OCI-LY7 (cell line): ENCODE measurements at regions not wholly inside any gene's neighbourhood (a gene's known extent, or its start where the extent isn't known, plus 50 kb on each side); places are given as distances from the start of the nearest gene placed in this dataset.

Experiments used
- BruUV-seq: library from RNA; stranded (reverse); fragments of 400-500 nt; replicated peaks from 2 replicates; lab custom pipeline; 2021; lab: Mats Ljungman, UMichigan
- CTCF ChIA-PET: fragments of 300-600 bp; sonication (Branson Sonifier 250); formaldehyde crosslinking; loops from one replicate; lab custom pipeline; 2022; ENCODE audit warnings: antibody characterized with exemption; ENCODE audit not compliant: unreplicated experiment; lab: Charles Lee
- POLR2A ChIA-PET: fragments of 300-600 bp; sonication (Branson Sonifier 250); formaldehyde crosslinking; loops from one replicate; lab custom pipeline; 2022; ENCODE audit warnings: antibody characterized with exemption; lab: Charles Lee
- DNase-seq: peaks from one replicate; pipeline ENCODE4 v3.0.0-alpha.2; 2015; ENCODE audit warnings: low spot score
- H2AFZ ChIP-seq: fragments of 200-600 bp; sonication (generic), shearing (Covaris generic); 2 replicates; pipeline ENCODE4 v1.6.1; 2014; ENCODE audit warnings: mild to moderate bottlenecking, antibody characterized with exemption, low read length, moderate library complexity
- H3K27ac ChIP-seq: fragments of 200-600 bp; sonication (generic); 2 replicates; pipeline ENCODE4 v1.5.1; 2014; ENCODE audit warnings: mixed run types, low read depth, mild to moderate bottlenecking, moderate library complexity, low read length, inconsistent platforms; ENCODE audit not compliant: poor library complexity, severe bottlenecking
- H3K36me3 ChIP-seq: fragments of 200-600 bp; sonication (generic); 2 replicates; pipeline ENCODE4 v1.6.1; 2014; ENCODE audit warnings: mild to moderate bottlenecking, antibody characterized with exemption, low read length, moderate library complexity, mixed read lengths; ENCODE audit not compliant: insufficient read depth
- H3K4me1 ChIP-seq: fragments of 200-600 bp; sonication (generic); 2 replicates; pipeline ENCODE4 v1.5.1; 2014; ENCODE audit warnings: mild to moderate bottlenecking, low read length; ENCODE audit not compliant: insufficient read depth, poor library complexity, severe bottlenecking
- H3K4me2 ChIP-seq: fragments of 200-600 bp; sonication (generic); 2 replicates; pipeline ENCODE4 v1.6.1; 2014; ENCODE audit warnings: mild to moderate bottlenecking, low read length
- H3K4me3 ChIP-seq: fragments of 200-600 bp; sonication (generic); 2 replicates; pipeline ENCODE4 v1.5.1; 2014; ENCODE audit warnings: mild to moderate bottlenecking, low read depth, low read length; ENCODE audit not compliant: poor library complexity, severe bottlenecking
- H3K79me2 ChIP-seq: fragments of 200-600 bp; sonication (generic); 2 replicates; pipeline ENCODE4 v1.6.1; 2016; ENCODE audit warnings: low read depth, mild to moderate bottlenecking, low read length, moderate library complexity, mixed read lengths; ENCODE audit not compliant: insufficient read depth
- H3K9me2 ChIP-seq: fragments of 200-600 bp; sonication (generic); 2 replicates; pipeline ENCODE4 v1.6.1; 2016; ENCODE audit warnings: mild to moderate bottlenecking, low read length, mixed read lengths; ENCODE audit not compliant: insufficient read depth
- H3K9me3 ChIP-seq: fragments of 200-600 bp; sonication (generic); 2 replicates; pipeline ENCODE4 v1.6.1; 2014; ENCODE audit warnings: mild to moderate bottlenecking, mixed run types, low read length, mixed read lengths
- H4K20me1 ChIP-seq: fragments of 200-600 bp; sonication (generic); 2 replicates; pipeline ENCODE4 v1.6.1; 2014; ENCODE audit warnings: mild to moderate bottlenecking, antibody characterized with exemption, low read length, moderate library complexity, mixed read lengths; ENCODE audit not compliant: insufficient read depth
- EZH2phosphoT487 ChIP-seq: fragments of 200-600 bp; sonication (generic); IDR thresholded peaks from 2 replicates; pipeline ENCODE4 v1.6.1; 2018; ENCODE audit warnings: low read depth, borderline replicate concordance, mild to moderate bottlenecking, mixed run types, antibody characterized with exemption, low read length, moderate library complexity, mixed read lengths
- intact Hi-C: fragments of 100-400 bp; cut with micrococcal nuclease; formaldehyde crosslinking; loops from one replicate; pipeline ENCODE4 v1.10.0; 2022; ENCODE audit not compliant: unreplicated experiment
- TF ChIP-seq, protein P1 (sequence below): fragments of 200-600 bp; sonication (generic); conservative IDR thresholded peaks from 2 replicates; pipeline ENCODE4 v1.5.1; 2014; ENCODE audit warnings: mild to moderate bottlenecking, antibody characterized with exemption, low read length, moderate library complexity, mixed read lengths

DNA sequence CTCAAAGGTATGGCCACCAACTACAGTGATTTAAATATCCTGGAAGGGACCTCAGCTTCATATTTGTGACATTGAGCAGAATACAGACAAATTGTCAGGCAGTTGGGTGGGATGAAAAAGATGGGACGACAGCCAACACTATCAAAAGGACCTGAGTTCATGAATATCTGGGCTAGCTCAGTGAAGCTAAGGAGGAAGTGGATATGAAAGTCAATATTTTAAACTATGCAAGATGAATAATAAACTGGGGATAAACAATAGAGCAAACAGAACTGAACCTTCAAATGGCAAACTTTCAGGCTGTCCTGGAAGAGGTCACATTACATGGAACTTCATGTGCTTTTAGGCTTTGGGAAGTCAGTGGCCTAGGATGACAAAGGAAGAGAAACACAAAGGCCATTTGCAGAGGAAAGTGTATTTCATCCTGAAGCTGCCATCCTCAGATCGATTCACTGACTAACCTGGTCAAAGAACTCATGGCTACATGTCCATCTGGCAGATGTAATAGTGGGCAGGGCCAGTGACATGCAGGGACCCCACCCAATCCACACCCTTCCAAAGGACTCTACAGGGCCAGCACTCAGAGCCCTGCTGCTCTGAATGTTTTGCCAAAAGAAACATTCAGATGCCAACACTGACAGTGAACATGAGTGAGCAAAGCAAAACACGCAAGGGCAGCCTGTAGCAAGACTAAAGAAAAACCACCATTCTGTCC is 175.7 kb downstream of the ETAA1 start:
- Histone ChIP-seq H3K4me1 (no peaks in the 10 kb centered on the region), H2AFZ (no peak overlapping the region), H3K4me3 (no peak overlapping the region), H3K27ac (no peak overlapping the region), H4K20me1 (no peaks in the 10 kb centered on the region), H3K9me3 (no peaks in the 10 kb centered on the region), H3K4me2 (no peak overlapping the region), H3K36me3 (no peaks in the 10 kb centered on the region), H3K9me2 (no peaks in the 10 kb centered on the region), H3K79me2 (no peaks in the 10 kb centered on the region)
- ChIA-PET POLR2A (no interaction called here), CTCF (no interaction called here)
- intact Hi-C loops: no loop called here
- TF ChIP-seq EZH2phosphoT487: no peak
- TF ChIP-seq, protein P1, sequence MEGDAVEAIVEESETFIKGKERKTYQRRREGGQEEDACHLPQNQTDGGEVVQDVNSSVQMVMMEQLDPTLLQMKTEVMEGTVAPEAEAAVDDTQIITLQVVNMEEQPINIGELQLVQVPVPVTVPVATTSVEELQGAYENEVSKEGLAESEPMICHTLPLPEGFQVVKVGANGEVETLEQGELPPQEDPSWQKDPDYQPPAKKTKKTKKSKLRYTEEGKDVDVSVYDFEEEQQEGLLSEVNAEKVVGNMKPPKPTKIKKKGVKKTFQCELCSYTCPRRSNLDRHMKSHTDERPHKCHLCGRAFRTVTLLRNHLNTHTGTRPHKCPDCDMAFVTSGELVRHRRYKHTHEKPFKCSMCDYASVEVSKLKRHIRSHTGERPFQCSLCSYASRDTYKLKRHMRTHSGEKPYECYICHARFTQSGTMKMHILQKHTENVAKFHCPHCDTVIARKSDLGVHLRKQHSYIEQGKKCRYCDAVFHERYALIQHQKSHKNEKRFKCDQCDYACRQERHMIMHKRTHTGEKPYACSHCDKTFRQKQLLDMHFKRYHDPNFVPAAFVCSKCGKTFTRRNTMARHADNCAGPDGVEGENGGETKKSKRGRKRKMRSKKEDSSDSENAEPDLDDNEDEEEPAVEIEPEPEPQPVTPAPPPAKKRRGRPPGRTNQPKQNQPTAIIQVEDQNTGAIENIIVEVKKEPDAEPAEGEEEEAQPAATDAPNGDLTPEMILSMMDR: no peak
- no peak for DNase-seq
- BruUV-seq: no TSS peak

DNA sequence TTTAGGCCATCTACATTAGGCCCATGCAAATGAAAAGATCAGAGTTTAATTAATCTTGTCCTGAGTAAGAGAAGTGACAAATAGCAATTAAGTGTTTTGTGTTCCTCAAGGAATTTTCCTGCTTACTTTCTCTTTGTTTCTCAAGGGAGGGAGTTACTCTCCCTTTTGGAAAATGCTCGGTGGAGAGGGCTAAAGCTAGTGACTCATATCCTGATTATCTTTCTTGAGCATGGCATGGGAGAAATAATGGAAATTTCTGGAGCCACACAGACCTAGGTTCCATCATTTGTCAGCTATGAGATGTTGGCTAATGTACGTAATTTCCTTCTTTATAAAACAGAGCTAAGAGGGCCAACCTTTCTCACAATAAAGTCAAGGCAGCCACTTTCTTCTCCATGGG is 177.1 kb downstream of the ETAA1 start:
- Histone ChIP-seq H3K4me3 (no peak overlapping the region), H4K20me1 (no peaks in the 10 kb centered on the region), H3K4me2 (no peak overlapping the region), H3K9me3 (no peaks in the 10 kb centered on the region), H2AFZ (no peak overlapping the region), H3K9me2 (no peaks in the 10 kb centered on the region), H3K79me2 (no peaks in the 10 kb centered on the region), H3K36me3 (no peaks in the 10 kb centered on the region), H3K27ac (no peak overlapping the region), H3K4me1 (no peaks in the 10 kb centered on the region)
- no TSS peak for BruUV-seq
- DNase-seq: no peak
- no peak for TF ChIP-seq EZH2phosphoT487
- TF ChIP-seq, protein P1: no peak
- ChIA-PET CTCF (no interaction called here), POLR2A (interaction anchor here (1.1 kb wide), 1 partner anchor 53 kb away, joined by 4 read pairs; no protein-coding TSS in a partner anchor)
- intact Hi-C loops: no loop called here

DNA sequence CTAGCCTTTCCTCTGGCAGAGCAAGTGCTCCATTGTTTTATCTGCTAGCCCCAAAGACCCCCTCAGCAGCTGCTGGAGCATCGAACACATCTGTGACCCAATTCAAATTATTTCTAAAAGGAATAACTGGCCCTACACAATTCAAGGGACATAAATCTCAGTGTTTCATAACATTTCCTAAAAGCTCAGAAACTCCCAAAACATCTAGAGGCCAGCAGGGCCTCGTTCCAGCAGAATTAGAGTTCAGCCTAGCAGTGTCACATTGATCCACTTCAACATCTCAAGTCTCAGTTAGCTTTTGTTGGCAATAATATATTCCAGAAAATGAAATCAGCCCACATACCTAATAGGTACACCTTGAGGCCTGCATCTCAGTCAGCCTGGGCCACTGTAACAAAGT is 179.1 kb downstream of the ETAA1 start:
- TF ChIP-seq, protein P1: no peak
- no peak for TF ChIP-seq EZH2phosphoT487
- intact Hi-C loops: no loop called here
- Histone ChIP-seq H4K20me1 (no peaks in the 10 kb centered on the region), H3K36me3 (no peaks in the 10 kb centered on the region), H3K79me2 (no peaks in the 10 kb centered on the region), H2AFZ (no peak overlapping the region), H3K4me3 (no peak overlapping the region), H3K9me2 (no peaks in the 10 kb centered on the region), H3K4me2 (no peak overlapping the region), H3K9me3 (no peaks in the 10 kb centered on the region), H3K27ac (no peak overlapping the region), H3K4me1 (no peaks in the 10 kb centered on the region)
- BruUV-seq: no TSS peak
- ChIA-PET POLR2A (interaction anchor here (0.5 to 1.1 kb wide), 2 partner anchors 27 to 1166 kb away, joined by 3 to 5 read pairs; no protein-coding TSS in a partner anchor), CTCF (no interaction called here)
- no peak for DNase-seq
